Left lung (tissue), 4 donors: ENCODE measurements at regions not wholly inside any gene's neighbourhood (a gene's known extent, or its start where the extent isn't known, plus 50 kb on each side); places are given as distances from the start of the nearest gene placed in this dataset.
A peak's percentile ranks its signal among the peaks of the same experiment; 100 is the strongest.

Source experiments
- ATAC-seq: fragments of 200-7000 bp; cut with Tn5 transposase; one replicate; pipeline ENCODE4 v1.9.1; 2020; ENCODE audit warnings: moderate library complexity
- DNase-seq, 4 donors: peaks; one replicate each; pipeline ENCODE4 v3.0.0-alpha.2; 2013 to 2020
- H3K27ac ChIP-seq, 2 donors: fragments of 200-600 bp; sonication (generic) in 1 of 2; one replicate each; pipeline versions ENCODE4 v1.5.0 to v1.8.0; 2020 to 2021
- H3K27me3 ChIP-seq, 2 donors: fragments of 200-600 bp; sonication (generic) in 1 of 2; one replicate each; pipeline versions ENCODE4 v1.5.0 to v1.8.0; 2020 to 2021
- H3K36me3 ChIP-seq, 2 donors: fragments of 200-600 bp; sonication (generic) in 1 of 2; one replicate each; pipeline versions ENCODE4 v1.5.0 to v1.8.0; 2020 to 2021
- H3K4me1 ChIP-seq, 2 donors: fragments of 200-600 bp; one replicate each; pipeline ENCODE4 v1.8.0; 2021
- H3K4me3 ChIP-seq, 2 donors: fragments of 200-600 bp; sonication (generic) in 1 of 2; one replicate each; pipeline versions ENCODE4 v1.5.0 to v1.8.0; 2020 to 2021; ENCODE audit warnings: mild to moderate bottlenecking in 1 of 2
- H3K9me3 ChIP-seq, 2 donors: fragments of 200-600 bp; sonication (generic) in 1 of 2; one replicate each; pipeline versions ENCODE4 v1.5.0 to v1.8.0; 2020 to 2021
- CTCF ChIP-seq, 2 donors: fragments of 200-600 bp; sonication (generic) in 1 of 2; IDR thresholded peaks; one replicate each; pipeline versions ENCODE4 v1.5.0 to v1.8.0; 2021; ENCODE audit warnings: antibody characterized with exemption in 2 of 2
- intact Hi-C, 2 donors: fragments of 100-400 bp; cut with DNase I; formaldehyde crosslinking; loops; one replicate each; pipeline versions ENCODE4 v1.11.2 to v1.14.2; 2022
- donor health status: DM: no; HTN: yes; CAD: no.
- donor health status: DM: no; HTN: no; CAD: no.

GRCh38 chr4:74638689-74639088 is 155.6 kb downstream of the BTC start:
- no peaks in the 10 kb centered on the region for H3K36me3 ChIP-seq
- intact Hi-C loops = no loop called here
- H3K9me3 ChIP-seq = no peaks in the 10 kb centered on the region
- H3K27me3 ChIP-seq = no peaks in the 10 kb centered on the region
- no peak overlapping the region for H3K27ac ChIP-seq
- no peaks in the 10 kb centered on the region for H3K4me1 ChIP-seq
- ATAC-seq (no peak), DNase-seq (no peak)
- no peak for TF ChIP-seq CTCF (IDR thresholded peaks at IDR 0.05)
- H3K4me3 ChIP-seq = no peak overlapping the region

DNA sequence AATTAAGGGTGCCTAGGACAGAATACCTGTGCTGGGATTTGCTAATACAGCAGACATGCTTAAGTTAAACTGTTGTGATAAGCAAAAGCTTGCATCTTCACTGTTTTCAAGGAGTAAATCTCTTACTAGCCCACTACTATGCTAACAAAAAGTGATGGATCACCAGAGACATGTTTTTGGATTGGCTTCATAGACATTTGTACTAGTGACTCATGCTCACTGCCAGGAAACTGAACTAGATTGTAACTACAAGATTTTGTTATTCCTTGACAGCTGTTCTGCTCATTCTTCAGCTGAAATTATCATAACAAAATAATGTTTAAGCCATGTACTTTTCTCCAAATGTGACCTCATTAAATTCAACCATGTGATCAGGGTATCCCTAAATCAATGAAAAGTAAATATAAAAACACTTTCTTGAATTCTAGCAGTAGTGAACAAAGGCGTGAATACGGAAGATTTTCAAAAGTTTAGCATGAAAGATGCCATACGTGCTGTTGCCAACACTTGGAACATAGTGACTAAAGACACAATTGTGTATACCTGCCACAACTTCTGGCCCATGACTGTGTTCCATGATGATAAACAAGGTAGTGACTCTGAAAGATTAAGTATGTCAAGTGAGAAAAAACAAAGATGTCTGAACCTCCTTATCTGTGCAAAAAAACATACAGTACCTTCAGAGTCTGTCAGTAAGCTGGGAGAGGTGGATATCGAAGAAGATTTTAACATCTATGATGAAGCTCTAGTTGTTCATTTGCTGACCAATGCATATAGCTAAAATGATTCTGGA is 154.0 kb downstream of the BTC start:
- Histone ChIP-seq H3K36me3 (no peaks in the 10 kb centered on the region), H3K4me3 (no peak overlapping the region), H3K4me1 (no peaks in the 10 kb centered on the region), H3K27me3 (no peaks in the 10 kb centered on the region), H3K27ac (no peak overlapping the region), H3K9me3 (no peaks in the 10 kb centered on the region)
- ATAC-seq (peak; percentile 47), DNase-seq (peak in 2 of 4 donors; percentile 68 to 74)
- intact Hi-C loops = no loop called here
- TF ChIP-seq CTCF (IDR thresholded peaks at IDR 0.05) = no peak

GRCh38 chr4:74642006-74642405 is 152.3 kb downstream of the BTC start:
- intact Hi-C loops = no loop called here
- no peak for ATAC-seq
- Histone ChIP-seq H3K4me3 (no peak overlapping the region), H3K4me1 (no peaks in the 10 kb centered on the region), H3K27ac (no peak overlapping the region), H3K9me3 (no peaks in the 10 kb centered on the region), H3K36me3 (no peaks in the 10 kb centered on the region), H3K27me3 (no peaks in the 10 kb centered on the region)
- TF ChIP-seq CTCF (IDR thresholded peaks at IDR 0.05) = no peak
- no peak for DNase-seq

DNA sequence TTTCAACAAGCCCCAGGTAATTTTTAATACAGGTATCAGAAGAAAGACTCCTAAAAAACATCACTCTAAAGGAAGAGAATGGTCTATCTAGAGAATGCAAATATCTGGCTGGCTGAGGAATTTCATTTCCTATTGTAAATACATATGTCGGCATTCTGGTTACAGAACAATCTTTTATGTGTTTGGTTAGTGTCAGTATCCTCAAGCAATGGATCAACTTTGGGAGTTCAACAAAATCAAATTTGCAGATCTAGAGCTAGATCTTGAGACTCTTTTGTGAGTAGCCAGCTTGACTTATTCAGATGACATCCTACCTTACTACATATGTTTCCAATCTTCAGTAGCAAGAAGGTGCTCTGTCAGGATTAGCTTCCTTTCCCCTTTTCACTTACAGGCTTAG is 145.1 kb downstream of the BTC start:
- no peak for ATAC-seq
- H3K27ac ChIP-seq = no peak overlapping the region

DNA sequence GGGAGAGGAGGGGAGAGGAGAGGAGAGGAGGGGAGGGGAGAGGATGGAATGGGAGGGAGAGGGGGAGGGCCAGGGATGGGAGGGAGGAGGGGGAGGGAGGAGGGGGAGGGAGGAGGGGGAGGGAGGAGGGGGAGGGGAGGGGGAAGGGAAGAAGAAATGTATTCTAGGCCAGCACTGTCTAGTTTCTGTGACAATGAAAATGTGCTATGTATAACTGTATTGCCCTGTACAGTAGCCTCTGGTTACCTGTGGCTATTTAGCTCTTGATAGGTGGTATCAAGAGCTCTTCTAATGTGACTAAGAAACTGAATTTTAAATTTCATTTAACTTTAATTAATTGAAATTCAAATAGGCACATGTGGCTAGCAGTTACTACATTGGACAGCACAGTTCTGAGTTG is 143.1 kb downstream of the BTC start:
- Histone ChIP-seq H3K36me3 (no peaks in the 10 kb centered on the region), H3K27me3 (no peaks in the 10 kb centered on the region), H3K4me3 (no peak overlapping the region), H3K4me1 (peaks cover 0 to 3% of the 10 kb centered on the region in 2 donors), H3K27ac (no peak overlapping the region), H3K9me3 (no peaks in the 10 kb centered on the region)
- intact Hi-C loops = no loop called here
- no peak for TF ChIP-seq CTCF (IDR thresholded peaks at IDR 0.05)
- no peak for ATAC-seq
- no peak for DNase-seq

More for the DNA sequence above, 145.1 kb downstream of the BTC start:
- H3K27me3 ChIP-seq = no peaks in the 10 kb centered on the region
- no peak overlapping the region for H3K4me3 ChIP-seq
- no peak for TF ChIP-seq CTCF (IDR thresholded peaks at IDR 0.05)
- H3K4me1 ChIP-seq = peaks cover 0 to 2% of the 10 kb centered on the region in 2 donors
- no peaks in the 10 kb centered on the region for H3K36me3 ChIP-seq
- DNase-seq = no peak
- intact Hi-C loops = no loop called here
- H3K9me3 ChIP-seq = no peaks in the 10 kb centered on the region
